Non-pigmented ciliary epithelial cell (primary cell): ENCODE measurements at regions not wholly inside any gene's neighbourhood (a gene's known extent, or its start where the extent isn't known, plus 50 kb on each side); places are given as distances from the start of the nearest gene placed in this dataset.
"Not testable (repeated sequence)": the region's sequence is repeated elsewhere in the genome, so short reads cannot be mapped to it uniquely, and the experiment has no call there.

Experiments used
- DNase-seq: peaks from one replicate; pipeline ENCODE4 v3.0.0-alpha.2; 2010; ENCODE audit warnings: low read depth

GRCh38 chr4:126976850-126977632 lies 655.7 kb upstream of the INTU start:
- no peak for DNase-seq

DNA sequence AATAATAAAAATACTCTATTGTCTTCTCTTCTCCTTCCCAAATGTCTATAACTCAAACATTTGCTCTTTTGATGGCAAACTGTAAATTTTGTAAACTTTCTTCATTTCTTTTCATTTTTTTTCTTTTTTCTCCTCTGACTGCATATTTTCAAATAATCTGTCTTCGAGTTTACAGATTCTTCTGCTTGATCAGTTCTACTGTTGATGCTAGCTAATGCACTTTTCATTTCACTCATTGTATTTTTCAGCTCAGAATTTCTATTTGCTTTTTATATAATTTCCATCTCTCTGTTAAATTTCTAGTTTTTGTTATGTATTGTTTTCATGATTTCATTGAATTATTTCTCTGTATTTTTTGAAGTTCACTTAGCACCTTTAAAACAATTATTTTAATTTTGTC lies 646.8 kb upstream of the INTU start:
- DNase-seq, result no peak

DNA sequence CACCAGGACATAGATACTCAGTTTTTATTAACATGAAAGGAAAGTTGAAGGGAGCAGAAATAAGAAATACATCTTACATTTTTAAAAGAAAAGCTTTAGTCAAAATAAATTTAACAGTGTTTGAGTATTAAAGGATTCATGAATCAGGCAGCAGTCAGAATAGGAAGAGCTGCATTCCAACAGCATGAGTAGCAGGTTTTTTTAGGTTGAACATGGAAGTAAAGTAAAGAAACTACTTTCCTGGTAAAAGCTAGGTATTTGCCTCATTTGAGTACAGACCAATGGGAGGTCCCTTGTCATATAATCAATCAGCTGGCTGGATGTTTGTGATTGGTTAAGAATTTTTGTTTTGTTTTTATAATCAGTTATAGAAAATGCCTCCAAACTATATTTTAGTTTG lies 645.9 kb upstream of the INTU start:
- DNase-seq, result peak; percentile 38

GRCh38 chr4:126991965-126992364 lies 640.8 kb upstream of the INTU start:
- no peak for DNase-seq

DNA sequence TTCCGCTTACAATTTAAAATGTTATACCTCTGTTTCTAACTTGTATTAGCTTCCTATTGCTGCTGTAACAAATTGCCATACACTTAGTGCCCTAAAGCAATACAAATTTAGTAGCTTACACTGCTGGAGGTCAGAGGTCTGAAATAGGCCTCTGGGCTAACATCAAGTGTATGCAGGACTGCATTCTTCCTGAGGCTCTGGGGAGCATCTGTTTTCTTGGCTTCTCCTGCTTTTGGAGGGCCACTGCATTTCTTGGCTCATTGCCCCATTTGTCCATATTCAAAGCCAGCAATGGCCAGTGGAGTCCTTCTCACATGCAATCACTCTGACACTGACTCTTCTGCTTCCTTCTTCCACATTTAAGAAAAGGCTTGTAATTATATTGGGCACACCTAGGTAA lies 639.8 kb upstream of the INTU start:
- DNase-seq, result no peak

- DNase-seq, result no peak
Measured at GRCh38 chr4:126993351-126993750, 639.4 kb upstream of the INTU start.

- DNase-seq, result no peak
Measured at GRCh38 chr4:126995235-126995634, 637.5 kb upstream of the INTU start.

- DNase-seq, result no peak
Measured at GRCh38 chr4:127000110-127000509, 632.6 kb upstream of the INTU start.

- DNase-seq, result no peak
Measured at GRCh38 chr4:127000846-127001245, 631.9 kb upstream of the INTU start.

GRCh38 chr4:127001933-127002332 lies 630.8 kb upstream of the INTU start:
- DNase-seq, result no peak

- no peak for DNase-seq
Measured at GRCh38 chr4:127006446-127006877, 626.3 kb upstream of the INTU start.

- DNase-seq, result no peak
Measured at GRCh38 chr4:127007305-127007704, 625.5 kb upstream of the INTU start.

GRCh38 chr4:127012549-127012948 lies 620.2 kb upstream of the INTU start:
- peak; percentile 9 for DNase-seq

GRCh38 chr4:127015667-127016117 lies 617.1 kb upstream of the INTU start:
- DNase-seq, result no peak

DNA sequence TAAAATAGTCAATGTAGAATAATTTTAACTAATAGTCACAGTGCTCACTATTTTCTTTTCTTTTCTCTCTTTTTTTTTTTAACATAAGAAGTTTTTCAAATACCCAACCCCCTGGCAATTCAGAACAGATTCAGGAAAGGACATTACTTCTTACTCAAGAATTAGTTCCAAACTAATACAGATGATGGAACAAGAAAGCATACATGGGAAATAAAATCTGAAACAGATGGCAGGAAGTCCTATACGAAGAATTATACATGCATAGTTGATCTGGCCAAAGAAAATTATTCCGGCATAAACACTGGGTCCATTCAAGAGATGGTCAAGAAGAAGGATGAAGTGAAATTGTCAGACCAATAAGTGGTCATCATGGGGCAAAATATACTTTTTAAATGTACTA lies 614.4 kb upstream of the INTU start:
- DNase-seq, result no peak

DNA sequence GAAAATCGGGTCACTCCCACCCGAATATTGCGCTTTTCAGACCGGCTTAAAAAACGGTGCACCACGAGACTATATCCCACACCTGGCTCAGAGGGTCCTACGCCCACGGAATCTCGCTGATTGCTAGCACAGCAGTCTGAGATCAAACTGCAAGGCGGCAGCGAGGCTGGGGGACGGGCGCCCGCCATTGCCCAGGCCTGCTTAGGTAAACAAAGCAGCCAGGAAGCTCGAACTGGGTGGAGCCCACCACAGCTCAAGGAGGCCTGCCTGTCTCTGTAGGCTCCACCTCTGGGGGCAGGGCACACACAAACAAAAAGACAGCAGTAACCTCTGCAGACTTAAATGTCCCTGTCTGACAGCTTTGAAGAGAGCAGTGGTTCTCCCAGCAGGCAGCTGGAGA lies 611.9 kb upstream of the INTU start:
- DNase-seq, result not testable (repeated sequence)

DNA sequence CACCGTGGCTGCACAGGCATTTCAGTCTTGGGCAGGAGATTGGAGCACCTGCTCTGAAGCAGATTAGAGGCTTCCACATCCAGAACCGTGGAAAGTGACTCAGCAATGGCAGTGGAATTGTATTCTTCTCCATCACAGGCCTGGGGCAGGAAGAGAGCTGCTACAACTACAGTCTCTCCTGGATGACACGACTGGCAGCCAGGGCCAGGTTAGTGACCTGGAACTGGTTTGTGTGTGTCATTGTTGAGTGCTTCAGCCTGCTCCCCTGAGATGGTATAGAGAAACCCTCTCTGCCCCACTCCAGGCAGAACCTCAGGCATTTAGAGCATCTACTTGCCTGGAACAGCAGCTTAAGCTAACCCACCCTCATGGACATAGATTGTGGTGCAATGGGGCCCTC lies 596.5 kb upstream of the INTU start:
- no peak for DNase-seq

DNA sequence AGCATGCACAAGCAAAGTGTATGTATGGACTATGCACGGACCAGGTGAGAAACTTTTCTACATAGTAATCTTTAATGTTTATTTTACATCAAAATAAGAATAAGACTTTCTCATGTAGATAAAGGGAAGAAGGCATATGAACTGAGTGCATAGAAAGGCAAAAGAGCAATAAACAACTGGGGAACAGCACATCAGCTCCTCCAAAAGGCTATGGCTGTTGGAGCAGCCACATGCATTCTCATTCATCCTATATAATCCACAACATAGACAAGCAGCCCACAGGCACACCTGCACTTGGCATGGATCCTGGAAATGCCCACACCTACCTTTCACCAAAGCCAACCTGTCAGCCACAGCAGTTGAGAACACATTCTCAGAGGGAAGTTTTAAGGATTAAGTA lies 586.9 kb upstream of the INTU start:
- no peak for DNase-seq

- no peak for DNase-seq
Measured at GRCh38 chr4:127047930-127048329, 584.8 kb upstream of the INTU start.

DNA sequence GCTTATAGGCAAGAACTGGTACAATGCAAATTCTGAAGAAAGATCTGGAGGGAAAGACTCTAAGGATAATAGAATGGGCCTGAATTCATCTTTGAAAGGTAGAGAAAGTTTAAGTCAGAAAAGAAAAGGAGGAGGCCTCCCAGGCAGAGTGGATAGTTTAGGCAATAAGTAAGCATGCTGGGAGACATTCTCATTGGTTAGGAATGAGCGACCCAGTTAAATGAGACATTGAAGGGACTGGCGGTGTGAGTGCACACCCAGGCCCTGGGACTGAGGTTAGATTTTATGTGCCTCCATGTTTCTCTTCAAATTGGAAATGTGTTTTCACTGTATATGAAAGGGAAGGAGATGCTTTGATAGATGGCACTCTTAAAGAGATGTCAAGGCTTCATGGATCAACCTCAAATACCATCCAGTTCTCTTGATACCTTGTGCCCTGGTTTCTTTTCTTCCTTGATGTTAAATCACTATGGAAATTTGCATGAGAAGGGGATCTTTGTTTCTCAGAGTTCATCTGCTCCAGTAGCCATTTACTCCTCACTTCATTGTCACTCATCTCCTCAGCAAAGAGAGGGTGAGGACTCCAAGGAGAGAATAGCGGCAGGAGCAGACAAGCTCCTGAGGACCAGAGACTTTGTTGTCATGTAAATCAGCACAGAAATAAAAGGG lies 584.2 kb upstream of the INTU start:
- no peak for DNase-seq

GRCh38 chr4:127049526-127049925 lies 583.2 kb upstream of the INTU start:
- no peak for DNase-seq

DNA sequence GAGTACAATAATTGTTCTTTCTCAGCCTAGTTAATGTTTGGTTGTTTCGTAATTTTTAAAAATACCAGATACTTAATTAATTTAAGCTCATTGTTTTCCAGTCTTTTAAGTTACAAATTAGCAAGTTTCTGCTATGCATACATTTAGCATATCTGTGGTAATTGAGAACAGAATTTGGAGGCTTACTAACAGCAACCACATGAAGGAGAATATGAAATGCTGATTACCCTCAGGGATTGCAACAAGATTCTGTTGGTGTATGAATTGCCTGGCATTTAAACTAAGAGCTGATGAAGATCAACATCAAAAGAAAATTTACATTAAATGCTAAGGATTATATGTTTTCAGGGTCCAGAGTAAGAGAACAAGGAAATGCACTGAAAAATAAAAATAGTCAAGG lies 580.0 kb upstream of the INTU start:
- no peak for DNase-seq

GRCh38 chr4:127055357-127055756 lies 577.4 kb upstream of the INTU start:
- no peak for DNase-seq

DNA sequence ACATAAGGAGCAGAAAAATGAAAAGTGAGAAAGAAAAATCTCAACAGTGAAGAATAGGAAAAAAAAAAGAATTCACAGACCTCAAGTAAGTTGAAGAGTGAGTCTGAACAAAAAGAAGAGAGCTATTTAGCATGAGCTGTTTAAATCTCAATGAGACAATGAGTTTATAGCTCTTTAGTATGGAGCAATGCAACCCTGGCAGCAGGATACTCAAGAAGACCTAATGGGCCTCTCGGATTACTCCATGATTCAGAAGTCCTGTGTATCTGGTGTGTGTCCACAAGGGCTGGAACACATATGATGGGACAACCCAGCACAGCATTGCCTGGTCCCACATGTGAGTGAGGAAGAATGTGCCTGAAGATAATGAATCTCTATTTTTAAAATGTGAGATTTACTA lies 563.1 kb upstream of the INTU start:
- no peak for DNase-seq
